HCT116 (cell line): ENCODE measurements at regions not wholly inside any gene's neighbourhood (a gene's known extent, or its start where the extent isn't known, plus 50 kb on each side); places are given as distances from the start of the nearest gene placed in this dataset.

Experiments
- ATAC-seq: fragments of 200-7000 bp; cut with Tn5 transposase; 2 replicates; pipeline ENCODE4 v1.9.1; 2020; ENCODE audit warnings: mild to moderate bottlenecking, moderate library complexity
- BruUV-seq: library from RNA; stranded (reverse); fragments of 400-500 nt; replicated peaks from 2 replicates; lab custom pipeline; 2021; lab: Mats Ljungman, UMichigan
- CTCF ChIA-PET: fragments of 300-600 bp; sonication (Branson Sonifier 250); formaldehyde crosslinking; loops from one replicate; lab custom pipeline; 2021; ENCODE audit warnings: antibody characterized with exemption; lab: Charles Lee
- POLR2A ChIA-PET: fragments of 300-600, 350-600 bp; sonication (Branson Sonifier 250); formaldehyde crosslinking; loops from one replicate; lab custom pipeline; 2021; ENCODE audit warnings: antibody characterized with exemption; lab: Charles Lee
- RAD21 ChIA-PET, 2 experiments: fragments of 300-600 bp; sonication (Branson Sonifier 250); formaldehyde crosslinking; loops; one replicate each; lab custom pipeline; 2023; ENCODE audit warnings: low total read pairs in 2 of 2; ENCODE audit not compliant: uncharacterized antibody in 2 of 2, unreplicated experiment in 2 of 2, low non-redundant PET in 1 of 2; lab: Charles Lee
- DNase-seq: peaks from one replicate; pipeline ENCODE4 v3.0.0-alpha.2; 2010; ENCODE audit warnings: low read depth, low spot score
- H2AFZ ChIP-seq: fragments of 200-600 bp; shearing (Covaris generic), sonication (generic); 2 replicates; pipeline ENCODE4 v1.6.1; 2017; ENCODE audit warnings: low read depth, mixed run types, mixed read lengths, antibody characterized with exemption, low read length; ENCODE audit not compliant: poor library complexity, severe bottlenecking
- H3K27ac ChIP-seq: 2 replicates; pipeline ENCODE4 v1.5.1; 2012; ENCODE audit warnings: low read depth, low read length
- H3K27me3 ChIP-seq: fragments of 200-600 bp; sonication (generic); 2 replicates; pipeline ENCODE4 v1.6.1; 2016; ENCODE audit warnings: mixed run types, low read length, mixed read lengths; ENCODE audit not compliant: insufficient read depth
- H3K36me3 ChIP-seq, 2 experiments: fragments of 200-500 bp in 1 of 2; fragments of 200-600 bp in 1 of 2; sonication (Bioruptor generic) in 1 of 2; sonication (generic) in 1 of 2; 2 replicates each; pipeline versions ENCODE4 v1.5.1 to v1.6.1; 2014 to 2016; ENCODE audit warnings: low read length in 2 of 2, inconsistent platforms in 1 of 2, mixed read lengths in 1 of 2, mixed run types in 1 of 2; ENCODE audit not compliant: insufficient read depth in 2 of 2, control insufficient read depth in 1 of 2
- H3K4me1 ChIP-seq, 2 experiments: fragments of 200-600 bp in 1 of 2; sonication (generic) in 1 of 2; 2 replicates each; pipeline versions ENCODE4 v1.5.1 to v1.6.1; 2012 to 2017; ENCODE audit warnings: low read length in 2 of 2, inconsistent platforms in 1 of 2, mild to moderate bottlenecking in 1 of 2, mixed read lengths in 1 of 2, mixed run types in 1 of 2, moderate library complexity in 1 of 2; ENCODE audit not compliant: insufficient read depth in 2 of 2, control insufficient read depth in 1 of 2
- H3K4me2 ChIP-seq: fragments of 200-600 bp; sonication (generic); 2 replicates; pipeline ENCODE4 v1.6.1; 2017; ENCODE audit warnings: mixed run types, low read length, mixed read lengths
- H3K4me3 ChIP-seq, 2 experiments: fragments of 200-600 bp in 1 of 2; sonication (generic) in 1 of 2; replicated peaks in 1 of 2; 2 replicates each; pipeline ENCODE4 v1.5.1; 2011 to 2016; ENCODE audit warnings: low read length in 2 of 2, control low read depth in 1 of 2, low read depth in 1 of 2, mild to moderate bottlenecking in 1 of 2, mixed read lengths in 1 of 2, mixed run types in 1 of 2
- H3K79me2 ChIP-seq: fragments of 200-600 bp; sonication (generic); 2 replicates; pipeline ENCODE4 v1.6.1; 2017; ENCODE audit warnings: mild to moderate bottlenecking, mixed run types, low read length, moderate library complexity, mixed read lengths; ENCODE audit not compliant: insufficient read depth
- H3K9ac ChIP-seq: fragments of 200-600 bp; sonication (generic); 2 replicates; pipeline ENCODE4 v1.6.1; 2016; ENCODE audit warnings: low read length, mixed read lengths
- H3K9me2 ChIP-seq: fragments of 200-600 bp; sonication (generic), shearing (Covaris generic); 2 replicates; pipeline ENCODE4 v1.6.1; 2017; ENCODE audit warnings: mixed run types, mild to moderate bottlenecking, moderate library complexity; ENCODE audit not compliant: insufficient read depth
- H3K9me3 ChIP-seq, 2 experiments: fragments of 200-500 bp in 1 of 2; fragments of 200-600 bp in 1 of 2; sonication (Bioruptor generic) in 1 of 2; sonication (generic) in 1 of 2; 2 replicates each; pipeline ENCODE4 v1.6.1; 2014 to 2017; ENCODE audit warnings: low read length in 2 of 2, mixed read lengths in 2 of 2, inconsistent platforms in 1 of 2, low read depth in 1 of 2, mild to moderate bottlenecking in 1 of 2, mixed run types in 1 of 2, moderate library complexity in 1 of 2; ENCODE audit not compliant: control insufficient read depth in 1 of 2, insufficient read depth in 1 of 2
- H4K20me1 ChIP-seq: fragments of 200-600 bp; sonication (generic), shearing (Covaris generic); 2 replicates; pipeline ENCODE4 v1.6.1; 2017; ENCODE audit warnings: mixed run types, mild to moderate bottlenecking, moderate library complexity; ENCODE audit not compliant: insufficient read depth
- ATF3 ChIP-seq: IDR thresholded peaks from 2 replicates; pipeline ENCODE4 v1.6.1; 2012
- EGR1 ChIP-seq: IDR thresholded peaks from 2 replicates; pipeline ENCODE4 v1.6.1; 2012; ENCODE audit warnings: low read depth
- ELF1 ChIP-seq: IDR thresholded peaks from 2 replicates; pipeline ENCODE4 v1.6.1; 2012; ENCODE audit warnings: low read depth, borderline replicate concordance
- EZH2phosphoT487 ChIP-seq: fragments of 200-600 bp; IDR thresholded peaks from 2 replicates; pipeline ENCODE4 v1.6.1; 2018; ENCODE audit warnings: antibody characterized with exemption, borderline replicate concordance
- FOSL1 ChIP-seq: IDR thresholded peaks from 2 replicates; pipeline ENCODE4 v1.6.1; 2012; ENCODE audit warnings: low read depth
- RAD21 ChIP-seq: IDR thresholded peaks from 2 replicates; pipeline ENCODE4 v1.6.1; 2012; ENCODE audit warnings: low read depth, mild to moderate bottlenecking
- REST ChIP-seq: IDR thresholded peaks from 2 replicates; pipeline ENCODE4 v1.6.1; 2012; ENCODE audit warnings: low read depth
- SP1 ChIP-seq: IDR thresholded peaks from 2 replicates; pipeline ENCODE4 v1.6.1; 2012; ENCODE audit warnings: low read depth
- TCF7L2 ChIP-seq: IDR thresholded peaks from 2 replicates; pipeline ENCODE4 v1.7.0; 2011; ENCODE audit warnings: borderline replicate concordance, inconsistent platforms; ENCODE audit not compliant: insufficient read depth, insufficient read length; ENCODE audit errors: extremely low read depth
- intact Hi-C: fragments of 100-400 bp; cut with micrococcal nuclease; formaldehyde crosslinking; loops from 2 replicates; pipeline ENCODE4 v1.10.0; 2022

GRCh38 chr2:16102358-16102975 lies 162.1 kb downstream of the MYCN start:
- H4K20me1 ChIP-seq = no peaks in the 10 kb centered on the region
- RAD21 ChIA-PET = no interaction called here
- no peak overlapping the region for H3K4me3 ChIP-seq
- H3K27ac ChIP-seq = no peak overlapping the region
- no peak for ATAC-seq
- H3K9ac ChIP-seq = no peak overlapping the region
- no TSS peak for BruUV-seq
- H3K27me3 ChIP-seq = 0 out of 2 replicates have a peak, but pooled peaks cover 10% of the 10 kb centered on the region
- no peaks in the 10 kb centered on the region for H3K79me2 ChIP-seq
- no peaks in the 10 kb centered on the region for H3K9me2 ChIP-seq
- H3K4me1 ChIP-seq = peaks cover 0 to 5% of the 10 kb centered on the region in 2 experiments; a peak in 1 of 4 replicates
- DNase-seq = no peak
- H2AFZ ChIP-seq = no peak overlapping the region
- POLR2A ChIA-PET = no interaction called here
- no peaks in the 10 kb centered on the region for H3K9me3 ChIP-seq
- no peaks in the 10 kb centered on the region for H3K36me3 ChIP-seq
- no peak overlapping the region for H3K4me2 ChIP-seq
- intact Hi-C loops = no loop called here
- CTCF ChIA-PET = no interaction called here
- TF ChIP-seq ATF3 = no peak
- TF ChIP-seq ELF1 = no peak
- TF ChIP-seq REST = no peak
- no peak for TF ChIP-seq TCF7L2
- TF ChIP-seq RAD21 = no peak
- no peak for TF ChIP-seq EGR1
- TF ChIP-seq EZH2phosphoT487 = no peak
- no peak for TF ChIP-seq SP1
- TF ChIP-seq FOSL1 = no peak
